Astrocyte (in vitro differentiated cells and primary cell): ENCODE measurements at regions not wholly inside any gene's neighbourhood (a gene's known extent, or its start where the extent isn't known, plus 50 kb on each side); places are given as distances from the start of the nearest gene placed in this dataset.

Experiments
- CTCF ChIP-seq: IDR thresholded peaks from 2 replicates; pipeline ENCODE4 v1.5.1; 2011; ENCODE audit warnings: low read depth, mild to moderate bottlenecking, inconsistent platforms, low read length, moderate library complexity; ENCODE audit not compliant: insufficient read depth
- EZH2 ChIP-seq: IDR thresholded peaks from 2 replicates; pipeline ENCODE4 v1.6.1; 2012; ENCODE audit warnings: mild to moderate bottlenecking, low read length, inconsistent platforms; ENCODE audit not compliant: insufficient read depth

DNA sequence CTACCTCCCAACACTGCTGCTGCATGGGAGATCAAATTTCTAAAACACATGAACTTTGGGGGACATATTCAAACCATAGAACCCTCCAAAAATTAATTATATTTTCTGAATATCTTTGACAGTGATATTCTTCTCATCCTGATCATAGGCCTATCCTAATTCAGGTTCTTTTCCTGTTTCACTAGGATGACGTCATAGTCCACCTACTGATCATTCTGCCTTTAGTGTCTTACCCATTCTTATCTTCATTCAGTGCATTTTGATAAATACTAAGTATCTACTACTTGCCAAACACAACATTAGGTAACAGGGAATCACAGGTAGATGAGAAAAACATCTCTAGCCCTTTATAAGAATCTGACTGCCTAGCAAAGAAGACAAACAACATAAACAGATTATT lies 179.1 kb upstream of the PRLR start:
- TF ChIP-seq CTCF (no peak), EZH2 (no peak)
